ENCODE measurements at regions not wholly inside any gene's neighbourhood (a gene's known extent, or its start where the extent isn't known, plus 50 kb on each side); places are given as distances from the start of the nearest gene placed in this dataset.

DNA sequence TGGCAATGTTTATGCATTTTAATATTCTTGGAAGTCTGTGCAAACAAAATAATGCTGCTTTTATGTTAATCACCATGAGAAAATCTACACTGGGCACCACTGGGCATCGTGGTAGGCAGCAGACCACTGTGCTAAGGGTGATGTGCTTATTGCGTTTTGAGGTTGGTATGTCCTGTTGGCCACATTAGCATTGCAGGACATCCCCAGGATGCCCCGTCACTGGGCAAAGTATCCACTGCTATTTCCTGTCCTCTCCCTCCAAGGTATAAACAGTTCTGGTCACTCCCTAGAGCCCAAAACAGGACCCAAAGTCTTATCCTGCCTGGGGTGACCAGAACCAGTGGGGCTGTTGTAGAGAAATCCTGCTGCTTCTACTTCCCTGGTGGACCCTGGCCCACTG is 284.2 kb upstream of the ROPN1 start:
- peaks cover 71 to 98% of the 10 kb centered on the region in 2 donors for H3K4me1 ChIP-seq (ENCODE audit: control insufficient read depth in 1 of 2, low read depth in 2 of 2)
- H3K36me3 ChIP-seq, result no peaks in the 10 kb centered on the region
- peak overlapping the region; percentile 96 to 99 for H3K27ac ChIP-seq
- TF ChIP-seq, protein P1, sequence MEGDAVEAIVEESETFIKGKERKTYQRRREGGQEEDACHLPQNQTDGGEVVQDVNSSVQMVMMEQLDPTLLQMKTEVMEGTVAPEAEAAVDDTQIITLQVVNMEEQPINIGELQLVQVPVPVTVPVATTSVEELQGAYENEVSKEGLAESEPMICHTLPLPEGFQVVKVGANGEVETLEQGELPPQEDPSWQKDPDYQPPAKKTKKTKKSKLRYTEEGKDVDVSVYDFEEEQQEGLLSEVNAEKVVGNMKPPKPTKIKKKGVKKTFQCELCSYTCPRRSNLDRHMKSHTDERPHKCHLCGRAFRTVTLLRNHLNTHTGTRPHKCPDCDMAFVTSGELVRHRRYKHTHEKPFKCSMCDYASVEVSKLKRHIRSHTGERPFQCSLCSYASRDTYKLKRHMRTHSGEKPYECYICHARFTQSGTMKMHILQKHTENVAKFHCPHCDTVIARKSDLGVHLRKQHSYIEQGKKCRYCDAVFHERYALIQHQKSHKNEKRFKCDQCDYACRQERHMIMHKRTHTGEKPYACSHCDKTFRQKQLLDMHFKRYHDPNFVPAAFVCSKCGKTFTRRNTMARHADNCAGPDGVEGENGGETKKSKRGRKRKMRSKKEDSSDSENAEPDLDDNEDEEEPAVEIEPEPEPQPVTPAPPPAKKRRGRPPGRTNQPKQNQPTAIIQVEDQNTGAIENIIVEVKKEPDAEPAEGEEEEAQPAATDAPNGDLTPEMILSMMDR (IDR thresholded peaks at IDR 0.05), result no peak
- ATAC-seq (ENCODE audit: insufficient number of reproducible peaks, low FRiP score, low read depth) (no peak), DNase-seq (ENCODE audit: low spot score) (no peak)
- H3K9me3 ChIP-seq, result no peaks in the 10 kb centered on the region
- no peaks in the 10 kb centered on the region for H3K27me3 ChIP-seq (replicated peaks; ENCODE audit: insufficient read depth)
- no peak overlapping the region for H3K4me3 ChIP-seq

DNA sequence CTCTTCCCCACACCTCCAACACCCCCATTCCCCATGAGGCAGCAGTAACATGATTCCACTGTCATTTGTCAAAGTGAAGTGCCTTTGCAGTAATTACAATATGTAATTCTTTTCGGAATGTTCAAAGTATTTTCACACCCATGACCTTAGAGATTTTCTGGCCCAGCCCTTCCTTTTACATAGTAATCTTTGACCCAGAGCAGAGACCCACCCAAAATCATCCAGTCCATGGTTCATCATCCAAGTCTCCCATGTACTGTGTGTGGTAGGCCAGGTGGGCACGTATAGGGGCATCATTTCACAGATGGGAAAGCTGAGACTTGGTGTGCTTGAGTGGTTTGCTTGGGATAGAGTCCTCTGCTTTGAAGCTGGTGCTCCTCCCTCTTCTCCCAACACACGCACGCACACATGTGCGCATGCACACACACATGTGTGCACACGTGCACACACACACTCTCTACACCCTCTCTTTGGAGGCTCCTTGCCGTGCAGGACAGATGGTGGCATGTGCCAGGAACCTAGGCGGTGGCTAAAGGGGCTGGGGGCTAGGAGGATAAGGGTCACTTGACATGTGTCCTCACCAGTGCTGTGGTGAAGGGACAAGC is 284.7 kb upstream of the ROPN1 start:
- TF ChIP-seq, protein P1 (IDR thresholded peaks at IDR 0.05), result no peak
- Histone ChIP-seq H3K4me3 (no peak overlapping the region), H3K9me3 (no peaks in the 10 kb centered on the region), H3K27ac (peak overlapping the region; percentile 96 to 99), H3K4me1 (ENCODE audit: control insufficient read depth in 1 of 2, low read depth in 2 of 2) (peaks cover 73 to 98% of the 10 kb centered on the region in 2 donors), H3K36me3 (no peaks in the 10 kb centered on the region), H3K27me3 (replicated peaks; ENCODE audit: insufficient read depth) (no peaks in the 10 kb centered on the region)
- no peak for ATAC-seq (ENCODE audit: insufficient number of reproducible peaks, low FRiP score, low read depth)
- no peak for DNase-seq (ENCODE audit: low spot score)

DNA sequence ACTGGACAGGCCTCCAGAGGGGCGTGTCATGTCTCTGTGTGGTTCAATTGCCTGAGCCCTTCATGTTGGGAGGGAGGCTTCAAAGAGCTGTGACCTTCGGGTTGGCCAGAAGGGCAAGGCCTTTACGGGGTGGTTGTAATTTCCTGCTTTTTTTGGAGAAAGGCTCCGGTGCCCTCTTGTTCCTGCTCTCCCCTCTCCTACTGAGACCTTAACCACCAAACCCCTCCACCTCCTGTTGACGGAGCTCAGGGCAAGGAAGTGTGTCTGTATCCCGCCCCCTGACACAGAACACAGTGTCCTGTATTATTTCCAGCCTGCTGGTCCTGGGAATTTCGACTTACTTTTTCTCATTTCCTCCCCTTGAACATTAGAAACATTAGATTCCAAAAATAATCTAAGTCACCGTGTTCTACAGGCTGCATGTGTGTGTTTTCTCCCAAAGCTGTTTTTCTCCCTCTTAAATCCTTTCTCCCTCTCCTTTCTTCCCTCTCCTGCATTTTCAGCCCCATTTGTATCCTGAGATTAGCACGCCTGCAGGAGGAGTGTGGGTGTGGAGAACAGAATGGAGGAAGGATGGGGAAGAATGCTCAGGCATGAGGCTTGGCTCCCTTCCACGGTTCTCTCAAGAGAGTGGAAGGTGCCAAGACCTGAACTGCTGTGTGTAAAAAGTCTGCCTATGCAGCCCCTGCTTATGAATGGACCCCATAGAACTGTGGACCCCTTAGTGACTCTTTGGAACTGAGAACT is 285.4 kb upstream of the ROPN1 start:
- peaks cover 68 to 98% of the 10 kb centered on the region in 2 donors for H3K4me1 ChIP-seq (ENCODE audit: control insufficient read depth in 1 of 2, low read depth in 2 of 2)
- no peak overlapping the region for H3K4me3 ChIP-seq
- no peaks in the 10 kb centered on the region for H3K36me3 ChIP-seq
- peak overlapping the region; percentile 96 to 99 for H3K27ac ChIP-seq
- DNase-seq (ENCODE audit: low spot score), result no peak
- peak; percentile 14 for ATAC-seq (ENCODE audit: insufficient number of reproducible peaks, low FRiP score, low read depth)
- TF ChIP-seq, protein P1 (IDR thresholded peaks at IDR 0.05), result no peak
- H3K27me3 ChIP-seq (replicated peaks; ENCODE audit: insufficient read depth), result no peaks in the 10 kb centered on the region
- no peaks in the 10 kb centered on the region for H3K9me3 ChIP-seq

DNA sequence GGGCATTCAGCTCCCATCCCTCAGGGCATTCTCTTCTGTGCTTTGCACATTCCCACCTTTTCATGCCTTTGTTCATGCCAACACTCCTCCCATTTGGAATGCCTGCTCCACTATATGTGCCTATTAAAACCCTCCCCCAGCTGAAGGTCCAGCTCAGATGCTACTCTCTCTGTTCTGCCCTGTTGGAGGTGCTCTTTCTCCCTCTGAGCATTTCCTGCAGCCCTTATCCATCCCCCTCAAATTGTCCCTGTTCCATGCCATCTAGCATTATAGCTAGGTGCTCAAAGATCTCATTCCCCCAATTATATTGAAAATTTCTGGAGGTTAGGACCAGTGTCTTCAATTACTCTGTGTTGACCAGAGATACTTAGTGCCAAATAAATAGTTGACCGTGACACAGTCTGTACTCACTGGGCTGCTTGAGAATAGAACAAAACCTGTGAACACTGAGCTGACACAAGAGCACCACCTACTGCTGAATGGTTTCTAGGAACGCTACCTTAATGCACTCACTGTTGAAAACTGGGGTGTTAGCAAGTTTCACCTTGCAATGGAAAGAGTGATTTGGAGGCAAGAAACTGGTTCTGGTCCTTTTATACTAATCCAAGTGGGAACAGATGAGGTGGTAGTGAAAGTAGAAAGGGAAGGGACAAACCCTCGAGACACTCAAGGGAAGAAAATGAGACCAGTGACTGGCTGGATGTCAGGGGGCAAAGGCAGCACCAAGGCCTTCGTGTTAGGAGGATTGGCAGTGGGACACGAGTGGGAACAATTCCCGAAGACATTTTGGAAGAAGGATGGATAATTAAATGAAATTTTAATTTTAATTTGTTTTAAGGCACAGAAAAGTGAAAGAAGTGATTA is 289.8 kb upstream of the ROPN1 start:
- DNase-seq (ENCODE audit: low spot score) (no peak), ATAC-seq (ENCODE audit: insufficient number of reproducible peaks, low FRiP score, low read depth) (peak; percentile 48)
- TF ChIP-seq, protein P1 (IDR thresholded peaks at IDR 0.05), result peak; percentile 55
- peaks cover 47 to 98% of the 10 kb centered on the region in 2 donors for H3K4me1 ChIP-seq (ENCODE audit: control insufficient read depth in 1 of 2, low read depth in 2 of 2)
- H3K4me3 ChIP-seq, result no peak overlapping the region
- H3K36me3 ChIP-seq, result no peaks in the 10 kb centered on the region
- H3K9me3 ChIP-seq, result no peaks in the 10 kb centered on the region
- H3K27ac ChIP-seq, result peak overlapping the region; percentile 96 to 99
- H3K27me3 ChIP-seq (replicated peaks; ENCODE audit: insufficient read depth), result no peaks in the 10 kb centered on the region
